Coronary artery (tissue), 2 donors: ENCODE measurements at regions not wholly inside any gene's neighbourhood (a gene's known extent, or its start where the extent isn't known, plus 50 kb on each side); places are given as distances from the start of the nearest gene placed in this dataset.

Experiments
- DNase-seq: peaks from one replicate; pipeline ENCODE4 v3.0.0-alpha.2; 2017; ENCODE audit warnings: low spot score
- H3K27ac ChIP-seq, 2 donors: fragments of 200-600 bp; sonication (generic); one replicate each; pipeline ENCODE4 v1.5.1; 2016 to 2019
- H3K4me3 ChIP-seq: fragments of 200-600 bp; sonication (generic); 2 replicates; pipeline ENCODE4 v1.5.1; 2016; ENCODE audit warnings: mild to moderate bottlenecking, moderate library complexity
- CTCF ChIP-seq: fragments of 200-600 bp; sonication (generic); IDR thresholded peaks from one replicate; pipeline ENCODE4 v1.5.1; 2019; ENCODE audit warnings: antibody characterized with exemption

GRCh38 chr1:63119575-63120155, 202.7 kb upstream of the FOXD3 start:
- Histone ChIP-seq H3K27ac (no peak overlapping the region), H3K4me3 (no peak overlapping the region)
- no peak for DNase-seq
- no peak for TF ChIP-seq CTCF

GRCh38 chr1:63122079-63122478, 200.3 kb upstream of the FOXD3 start:
- no peak for TF ChIP-seq CTCF
- H3K4me3 ChIP-seq: no peak overlapping the region
- H3K27ac ChIP-seq: no peak overlapping the region
- no peak for DNase-seq

GRCh38 chr1:63124666-63125191, 197.6 kb upstream of the FOXD3 start:
- peak overlapping the region; percentile 9 for H3K4me3 ChIP-seq
- H3K27ac ChIP-seq: no peak overlapping the region
- TF ChIP-seq CTCF: no peak
- DNase-seq: no peak

- no peak for TF ChIP-seq CTCF
- H3K4me3 ChIP-seq: no peak overlapping the region
- H3K27ac ChIP-seq: no peak overlapping the region
- no peak for DNase-seq
Measured at GRCh38 chr1:63126104-63126503, 196.3 kb upstream of the FOXD3 start.

- no peak overlapping the region for H3K4me3 ChIP-seq
- no peak overlapping the region for H3K27ac ChIP-seq
- no peak for TF ChIP-seq CTCF
- no peak for DNase-seq
Measured at GRCh38 chr1:63127376-63127775, 195.0 kb upstream of the FOXD3 start.

- TF ChIP-seq CTCF: no peak
- Histone ChIP-seq H3K4me3 (no peak overlapping the region), H3K27ac (no peak overlapping the region)
- DNase-seq: no peak
Measured at GRCh38 chr1:63128556-63128955, 193.8 kb upstream of the FOXD3 start.

- no peak for DNase-seq
- no peak overlapping the region for H3K4me3 ChIP-seq
- H3K27ac ChIP-seq: no peak overlapping the region
- no peak for TF ChIP-seq CTCF
Measured at GRCh38 chr1:63129184-63129583, 193.2 kb upstream of the FOXD3 start.
